ENCODE measurements at regions not wholly inside any gene's neighbourhood (a gene's known extent, or its start where the extent isn't known, plus 50 kb on each side); places are given as distances from the start of the nearest gene placed in this dataset.

GRCh38 chr20:12511499-12511898 lies 497.3 kb upstream of the SPTLC3 start:
- no peak for TF ChIP-seq CTCF (IDR thresholded peaks at IDR 0.05; ENCODE audit: low read depth, low read length, missing control alignments)
- DNase-seq (ENCODE audit: extremely low read depth, low read depth) = no peak
- H3K4me3 ChIP-seq (replicated peaks; ENCODE audit: low read depth, low read length) = no peak overlapping the region

GRCh38 chr20:12512755-12513154 lies 496.0 kb upstream of the SPTLC3 start:
- TF ChIP-seq CTCF (IDR thresholded peaks at IDR 0.05; ENCODE audit: low read depth, low read length, missing control alignments) = no peak
- H3K4me3 ChIP-seq (replicated peaks; ENCODE audit: low read depth, low read length) = no peak overlapping the region
- no peak for DNase-seq (ENCODE audit: extremely low read depth, low read depth)

GRCh38 chr20:12528104-12528503 lies 480.7 kb upstream of the SPTLC3 start:
- H3K4me3 ChIP-seq (replicated peaks; ENCODE audit: low read depth, low read length) = no peak overlapping the region
- DNase-seq (ENCODE audit: extremely low read depth, low read depth) = no peak
- TF ChIP-seq CTCF (IDR thresholded peaks at IDR 0.05; ENCODE audit: low read depth, low read length, missing control alignments) = no peak

- no peak for TF ChIP-seq CTCF (IDR thresholded peaks at IDR 0.05; ENCODE audit: low read depth, low read length, missing control alignments)
- DNase-seq (ENCODE audit: extremely low read depth, low read depth) = no peak
- no peak overlapping the region for H3K4me3 ChIP-seq (replicated peaks; ENCODE audit: low read depth, low read length)
These were observed 480.2 kb upstream of the SPTLC3 start for GRCh38 chr20:12528591-12529041.

GRCh38 chr20:12531626-12532025 lies 477.1 kb upstream of the SPTLC3 start:
- TF ChIP-seq CTCF (IDR thresholded peaks at IDR 0.05; ENCODE audit: low read depth, low read length, missing control alignments) = no peak
- no peak overlapping the region for H3K4me3 ChIP-seq (replicated peaks; ENCODE audit: low read depth, low read length)
- no peak for DNase-seq (ENCODE audit: extremely low read depth, low read depth)

- H3K4me3 ChIP-seq (replicated peaks; ENCODE audit: low read depth, low read length) = no peak overlapping the region
- DNase-seq (ENCODE audit: extremely low read depth, low read depth) = no peak
- TF ChIP-seq CTCF (IDR thresholded peaks at IDR 0.05; ENCODE audit: low read depth, low read length, missing control alignments) = no peak
These were observed 473.5 kb upstream of the SPTLC3 start for GRCh38 chr20:12535316-12535715.

GRCh38 chr20:12535770-12536169 lies 473.0 kb upstream of the SPTLC3 start:
- H3K4me3 ChIP-seq (replicated peaks; ENCODE audit: low read depth, low read length) = no peak overlapping the region
- DNase-seq (ENCODE audit: extremely low read depth, low read depth) = no peak
- TF ChIP-seq CTCF (IDR thresholded peaks at IDR 0.05; ENCODE audit: low read depth, low read length, missing control alignments) = no peak
